Cerebellar cortex (tissue), 1 donor: ENCODE measurements at regions not wholly inside any gene's neighbourhood (a gene's known extent, or its start where the extent isn't known, plus 50 kb on each side); places are given as distances from the start of the nearest gene placed in this dataset.

Experiments
- DNase-seq: peaks from one replicate; pipeline ENCODE4 v3.0.0-alpha.2; 2015; ENCODE audit warnings: low spot score

- no peak for DNase-seq
Observed at GRCh38 chr12:97274386-97274785, 188.2 kb upstream of the RMST start.

GRCh38 chr12:97275256-97275655, 187.3 kb upstream of the RMST start:
- peak; percentile 26 for DNase-seq

- DNase-seq = peak; percentile 4
Observed at GRCh38 chr12:97275728-97276590, 186.6 kb upstream of the RMST start.

GRCh38 chr12:97276661-97277429, 185.8 kb upstream of the RMST start:
- no peak for DNase-seq

GRCh38 chr12:97283297-97283696, 179.3 kb upstream of the RMST start:
- no peak for DNase-seq

- no peak for DNase-seq
Observed at GRCh38 chr12:97288531-97288930, 174.1 kb upstream of the RMST start.

GRCh38 chr12:97292588-97292987, 170.0 kb upstream of the RMST start:
- no peak for DNase-seq

GRCh38 chr12:97293541-97293940, 169.1 kb upstream of the RMST start:
- no peak for DNase-seq

- no peak for DNase-seq
Observed at GRCh38 chr12:97299847-97300246, 162.8 kb upstream of the RMST start.

GRCh38 chr12:97300431-97300830, 162.2 kb upstream of the RMST start:
- no peak for DNase-seq

- no peak for DNase-seq
Observed at GRCh38 chr12:97300891-97301290, 161.7 kb upstream of the RMST start.

GRCh38 chr12:97301576-97301975, 161.0 kb upstream of the RMST start:
- DNase-seq = no peak

GRCh38 chr12:97305651-97306050, 157.0 kb upstream of the RMST start:
- DNase-seq = no peak

GRCh38 chr12:97306147-97306546, 156.5 kb upstream of the RMST start:
- DNase-seq = no peak

GRCh38 chr12:97308576-97309198, 153.9 kb upstream of the RMST start:
- DNase-seq = peak; percentile 53

- no peak for DNase-seq
Observed at GRCh38 chr12:97309921-97310320, 152.7 kb upstream of the RMST start.

- no peak for DNase-seq
Observed at GRCh38 chr12:97312570-97313135, 150.0 kb upstream of the RMST start.

GRCh38 chr12:97313471-97314190, 149.0 kb upstream of the RMST start:
- DNase-seq = no peak

- DNase-seq = no peak
Observed at GRCh38 chr12:97316321-97316720, 146.3 kb upstream of the RMST start.

GRCh38 chr12:97321621-97322020, 141.0 kb upstream of the RMST start:
- no peak for DNase-seq

GRCh38 chr12:97322388-97322787, 140.2 kb upstream of the RMST start:
- DNase-seq = no peak

GRCh38 chr12:97323154-97323553, 139.4 kb upstream of the RMST start:
- no peak for DNase-seq
